ENCODE measurements at regions not wholly inside any gene's neighbourhood (a gene's known extent, or its start where the extent isn't known, plus 50 kb on each side); places are given as distances from the start of the nearest gene placed in this dataset.

DNA sequence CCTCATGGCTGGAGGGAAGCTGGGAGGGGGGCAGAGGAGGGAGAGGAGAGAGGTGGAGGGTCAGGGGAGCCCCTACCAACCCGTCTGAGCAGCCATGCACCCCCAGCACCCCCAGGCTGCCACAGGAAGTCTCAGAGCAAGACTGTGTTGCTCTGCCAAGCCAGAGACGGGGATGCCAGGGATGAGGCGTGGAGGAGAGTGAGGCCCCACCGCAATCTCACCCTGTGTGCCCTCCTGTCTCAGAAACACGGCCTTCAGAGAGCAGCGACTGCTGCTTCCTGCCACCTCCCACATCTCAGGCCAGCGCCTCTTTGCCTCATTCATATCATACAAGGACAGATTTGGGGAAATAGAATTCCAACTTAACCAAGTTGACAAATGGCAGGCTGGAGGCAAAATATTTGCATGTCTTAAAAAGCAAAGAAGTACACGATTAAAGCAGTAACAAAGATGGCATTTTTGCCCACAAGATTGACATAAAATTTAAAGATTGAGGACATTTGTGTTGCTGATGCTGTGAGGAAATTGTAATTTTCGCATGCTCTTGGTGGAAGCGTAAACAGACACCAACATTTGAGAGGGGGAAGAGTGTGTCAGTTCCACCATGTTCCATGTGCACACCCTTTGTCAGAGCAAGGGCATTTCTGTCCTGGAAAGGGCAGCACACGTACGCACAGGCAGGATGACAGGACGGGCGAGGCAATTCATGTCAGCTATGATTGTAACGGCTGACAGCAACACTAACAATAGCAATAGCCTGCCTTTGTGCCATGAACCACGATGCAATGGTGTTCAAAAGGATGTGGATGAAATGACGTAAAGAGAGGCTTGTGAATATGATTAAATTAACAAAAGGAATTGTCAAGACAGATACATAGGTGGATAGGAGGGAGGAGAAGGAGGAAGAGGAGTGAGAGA lies 59.0 kb upstream of the BACE2 start:
- TF ChIP-seq POLR2A (IDR thresholded peaks at IDR 0.05) (no peak), POLR2AphosphoS5 (IDR thresholded peaks at IDR 0.05) (no peak), EP300 (IDR thresholded peaks at IDR 0.05) (no peak)
- TF ChIP-seq, protein P1, sequence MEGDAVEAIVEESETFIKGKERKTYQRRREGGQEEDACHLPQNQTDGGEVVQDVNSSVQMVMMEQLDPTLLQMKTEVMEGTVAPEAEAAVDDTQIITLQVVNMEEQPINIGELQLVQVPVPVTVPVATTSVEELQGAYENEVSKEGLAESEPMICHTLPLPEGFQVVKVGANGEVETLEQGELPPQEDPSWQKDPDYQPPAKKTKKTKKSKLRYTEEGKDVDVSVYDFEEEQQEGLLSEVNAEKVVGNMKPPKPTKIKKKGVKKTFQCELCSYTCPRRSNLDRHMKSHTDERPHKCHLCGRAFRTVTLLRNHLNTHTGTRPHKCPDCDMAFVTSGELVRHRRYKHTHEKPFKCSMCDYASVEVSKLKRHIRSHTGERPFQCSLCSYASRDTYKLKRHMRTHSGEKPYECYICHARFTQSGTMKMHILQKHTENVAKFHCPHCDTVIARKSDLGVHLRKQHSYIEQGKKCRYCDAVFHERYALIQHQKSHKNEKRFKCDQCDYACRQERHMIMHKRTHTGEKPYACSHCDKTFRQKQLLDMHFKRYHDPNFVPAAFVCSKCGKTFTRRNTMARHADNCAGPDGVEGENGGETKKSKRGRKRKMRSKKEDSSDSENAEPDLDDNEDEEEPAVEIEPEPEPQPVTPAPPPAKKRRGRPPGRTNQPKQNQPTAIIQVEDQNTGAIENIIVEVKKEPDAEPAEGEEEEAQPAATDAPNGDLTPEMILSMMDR (IDR thresholded peaks at IDR 0.05) = no peak
- no peak for ATAC-seq
- Histone ChIP-seq H3K27me3 (peaks cover 62% of the 10 kb centered on the region), H3K4me1 (peaks cover 0 to 7% (median 0%) of the 10 kb centered on the region in 3 donors), H3K36me3 (no peaks in the 10 kb centered on the region), H3K27ac (no peak overlapping the region), H3K4me3 (no peak overlapping the region), H3K9me3 (no peaks in the 10 kb centered on the region)
- WGBS, 2 donors (ENCODE audit: low coverage in 1 of 2) = 56 to 67% methylated on average over 6 to 16 of the region's 17 CpGs

DNA sequence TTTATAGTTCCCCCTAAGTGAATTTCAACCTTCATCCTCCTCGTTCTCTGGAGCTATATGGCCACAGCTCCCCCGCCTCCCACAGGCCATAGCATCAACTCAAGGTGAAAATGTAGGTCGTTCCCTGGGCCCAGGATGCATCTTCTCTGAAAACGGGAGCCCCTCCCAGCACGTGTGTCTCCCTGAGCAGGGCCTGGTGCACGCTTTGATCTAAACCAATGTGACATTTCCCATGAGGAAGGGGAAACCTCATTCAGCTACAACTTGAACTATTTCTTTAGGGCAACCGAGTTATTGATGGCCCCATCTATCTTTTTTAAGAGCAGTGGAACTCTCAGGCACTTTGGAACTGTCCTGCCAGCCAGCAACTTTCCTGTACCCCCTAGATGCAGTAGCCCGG lies 57.8 kb upstream of the BACE2 start:
- TF ChIP-seq POLR2AphosphoS5 (IDR thresholded peaks at IDR 0.05) (no peak), EP300 (IDR thresholded peaks at IDR 0.05) (no peak), POLR2A (IDR thresholded peaks at IDR 0.05) (no peak)
- TF ChIP-seq, protein P1 (IDR thresholded peaks at IDR 0.05) = no peak
- Histone ChIP-seq H3K27me3 (peaks cover 58% of the 10 kb centered on the region), H3K36me3 (no peaks in the 10 kb centered on the region), H3K27ac (no peak overlapping the region), H3K4me3 (no peak overlapping the region), H3K9me3 (no peaks in the 10 kb centered on the region), H3K4me1 (peaks cover 0 to 7% (median 0%) of the 10 kb centered on the region in 3 donors)
- WGBS, 2 donors (ENCODE audit: low coverage in 1 of 2) = 71% methylated on average over 8 of the region's 8 CpGs; no CpG with 5 or more reads in 1 of the 2 donors
- ATAC-seq = no peak

DNA sequence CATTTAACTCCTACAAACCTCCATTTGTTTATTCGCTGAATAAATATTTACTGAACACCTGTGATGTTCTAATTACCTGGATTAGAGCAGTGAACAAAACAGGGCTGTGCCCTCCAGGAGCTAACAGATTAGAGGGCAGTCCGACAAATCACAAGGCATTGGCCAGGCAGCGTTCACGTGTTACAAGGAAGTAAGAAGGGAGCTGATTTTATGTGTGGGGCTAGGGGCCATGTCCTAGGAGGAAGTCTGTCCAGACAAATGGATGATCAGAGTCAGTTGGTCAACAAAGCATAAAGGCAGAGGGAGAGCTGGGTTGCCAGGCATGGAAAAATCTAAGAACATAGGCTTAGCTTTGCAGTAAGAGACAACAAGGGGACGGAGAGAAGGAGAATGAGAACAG lies 57.3 kb upstream of the BACE2 start:
- WGBS, 2 donors (ENCODE audit: low coverage in 1 of 2) = 92 to 96% methylated on average over 4 to 5 of the region's 5 CpGs
- no peak for ATAC-seq
- Histone ChIP-seq H3K27ac (no peak overlapping the region), H3K27me3 (peaks cover 60% of the 10 kb centered on the region), H3K4me1 (peaks cover 0 to 7% (median 0%) of the 10 kb centered on the region in 3 donors), H3K9me3 (no peaks in the 10 kb centered on the region), H3K36me3 (no peaks in the 10 kb centered on the region), H3K4me3 (no peak overlapping the region)
- TF ChIP-seq, protein P1 (IDR thresholded peaks at IDR 0.05) = no peak
- TF ChIP-seq POLR2A (IDR thresholded peaks at IDR 0.05) = no peak
- TF ChIP-seq POLR2AphosphoS5 (IDR thresholded peaks at IDR 0.05) = no peak
- TF ChIP-seq EP300 (IDR thresholded peaks at IDR 0.05) = no peak

DNA sequence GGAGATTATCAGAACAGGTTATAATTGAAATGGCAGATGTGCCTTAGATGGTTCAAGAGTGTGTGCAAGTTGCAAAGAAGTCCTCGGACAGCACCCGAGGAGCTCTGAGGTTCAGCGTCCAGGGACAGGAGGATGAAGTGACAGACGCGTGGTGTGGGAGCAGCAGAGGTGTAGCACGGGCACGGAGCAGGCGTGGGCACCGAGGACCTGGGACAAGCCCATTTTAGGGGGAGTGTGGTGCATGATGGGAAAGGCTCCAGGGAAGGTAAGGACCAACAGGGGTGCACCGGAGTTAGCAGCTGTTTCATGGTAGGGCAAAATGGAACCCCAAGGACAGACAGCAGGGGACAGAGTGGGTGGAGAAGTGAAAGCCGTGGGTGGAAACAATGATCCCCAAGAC lies 56.3 kb upstream of the BACE2 start:
- peaks cover 59% of the 10 kb centered on the region for H3K27me3 ChIP-seq
- H3K9me3 ChIP-seq = no peaks in the 10 kb centered on the region
- no peak for ATAC-seq
- no peak overlapping the region for H3K4me3 ChIP-seq
- H3K36me3 ChIP-seq = no peaks in the 10 kb centered on the region
- 86 to 88% methylated on average over 8 of the region's 11 CpGs for WGBS, 2 donors (ENCODE audit: low coverage in 1 of 2)
- H3K4me1 ChIP-seq = peaks cover 0 to 7% (median 0%) of the 10 kb centered on the region in 3 donors
- TF ChIP-seq POLR2A (IDR thresholded peaks at IDR 0.05) (no peak), EP300 (IDR thresholded peaks at IDR 0.05) (no peak), POLR2AphosphoS5 (IDR thresholded peaks at IDR 0.05) (no peak)
- TF ChIP-seq, protein P1 (IDR thresholded peaks at IDR 0.05) = no peak
- H3K27ac ChIP-seq = no peak overlapping the region

Measured in gastroesophageal sphincter (tissue), 4 donors.